GM12878 (cell line): ENCODE measurements at regions not wholly inside any gene's neighbourhood (a gene's known extent, or its start where the extent isn't known, plus 50 kb on each side); places are given as distances from the start of the nearest gene placed in this dataset.

Experiments
- EP300 ChIP-seq, 2 experiments: fragments of 150-350 bp in 1 of 2; IDR thresholded peaks; 2 replicates each; pipeline ENCODE4 v1.6.1; 2011 to 2012; ENCODE audit warnings: low read depth in 2 of 2, low read length in 2 of 2, borderline replicate concordance in 1 of 2, improper control_type of control experiment in 1 of 2, inconsistent platforms in 1 of 2; ENCODE audit not compliant: control insufficient read depth in 1 of 2
- KLF5 ChIP-seq: fragments of 450-650 bp; IDR thresholded peaks from 2 replicates; pipeline ENCODE4 v1.6.1; 2014; ENCODE audit warnings: mild to moderate bottlenecking; ENCODE audit not compliant: partially characterized antibody
- LARP7 ChIP-seq: fragments of 450-650 bp; IDR thresholded peaks from 2 replicates; pipeline ENCODE4 v1.6.1; 2017; ENCODE audit warnings: mild to moderate bottlenecking
- MEF2B ChIP-seq: fragments of 450-650 bp; IDR thresholded peaks from 2 replicates; pipeline ENCODE4 v1.6.1; 2018; ENCODE audit warnings: mild to moderate bottlenecking, moderate library complexity; ENCODE audit not compliant: partially characterized antibody, poor library complexity, severe bottlenecking
- MLLT1 ChIP-seq: fragments of 450-650 bp; IDR thresholded peaks from 2 replicates; pipeline ENCODE4 v1.6.1; 2016; ENCODE audit warnings: mild to moderate bottlenecking
- MYC ChIP-seq: IDR thresholded peaks from 2 replicates; pipeline ENCODE4 v1.6.1; 2011; ENCODE audit warnings: mild to moderate bottlenecking, low read length, moderate library complexity, inconsistent platforms; ENCODE audit not compliant: insufficient read depth, insufficient replicate concordance, insufficient read length, severe bottlenecking
- RCOR1 ChIP-seq: conservative IDR thresholded peaks from 2 replicates; pipeline ENCODE4 v1.6.1; 2012; ENCODE audit warnings: low read depth, low read length, improper control_type of control experiment
- ZBED1 ChIP-seq: IDR thresholded peaks from 2 replicates; pipeline ENCODE4 v1.6.1; 2016; ENCODE audit warnings: borderline replicate concordance
- TF ChIP-seq, protein P1 (sequence below): fragments of 150-350 bp; IDR thresholded peaks from 2 replicates; pipeline ENCODE4 v1.6.1; 2014; ENCODE audit warnings: mild to moderate bottlenecking, low read depth, low read length
- TF ChIP-seq, protein P2 (sequence below): IDR thresholded peaks from 2 replicates; pipeline ENCODE4 v1.6.1; 2012; ENCODE audit warnings: low read depth, low read length, improper control_type of control experiment

DNA sequence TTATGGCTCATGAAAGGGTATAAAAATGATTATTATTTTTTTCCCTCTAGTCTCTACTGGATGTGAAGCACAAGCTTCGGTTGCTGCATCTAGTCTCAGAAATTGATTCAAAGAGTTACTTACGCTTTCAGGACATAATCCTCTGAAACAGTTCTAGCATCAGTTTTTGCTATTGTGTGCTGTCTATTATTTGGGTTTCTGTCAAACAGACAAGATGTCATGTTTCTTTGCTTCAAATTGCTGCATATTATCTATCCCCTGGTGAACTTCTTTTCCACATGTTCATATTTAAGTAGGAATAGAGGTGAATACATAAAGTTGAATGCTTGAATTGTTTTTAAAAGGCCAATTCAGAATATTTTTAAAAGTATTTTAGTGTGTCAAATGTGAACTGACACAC, 161.6 kb upstream of the GBE1 start (continued):
- TF ChIP-seq, protein P1, sequence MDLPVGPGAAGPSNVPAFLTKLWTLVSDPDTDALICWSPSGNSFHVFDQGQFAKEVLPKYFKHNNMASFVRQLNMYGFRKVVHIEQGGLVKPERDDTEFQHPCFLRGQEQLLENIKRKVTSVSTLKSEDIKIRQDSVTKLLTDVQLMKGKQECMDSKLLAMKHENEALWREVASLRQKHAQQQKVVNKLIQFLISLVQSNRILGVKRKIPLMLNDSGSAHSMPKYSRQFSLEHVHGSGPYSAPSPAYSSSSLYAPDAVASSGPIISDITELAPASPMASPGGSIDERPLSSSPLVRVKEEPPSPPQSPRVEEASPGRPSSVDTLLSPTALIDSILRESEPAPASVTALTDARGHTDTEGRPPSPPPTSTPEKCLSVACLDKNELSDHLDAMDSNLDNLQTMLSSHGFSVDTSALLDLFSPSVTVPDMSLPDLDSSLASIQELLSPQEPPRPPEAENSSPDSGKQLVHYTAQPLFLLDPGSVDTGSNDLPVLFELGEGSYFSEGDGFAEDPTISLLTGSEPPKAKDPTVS, result no peak
- TF ChIP-seq ZBED1, result no peak
- TF ChIP-seq, protein P2, sequence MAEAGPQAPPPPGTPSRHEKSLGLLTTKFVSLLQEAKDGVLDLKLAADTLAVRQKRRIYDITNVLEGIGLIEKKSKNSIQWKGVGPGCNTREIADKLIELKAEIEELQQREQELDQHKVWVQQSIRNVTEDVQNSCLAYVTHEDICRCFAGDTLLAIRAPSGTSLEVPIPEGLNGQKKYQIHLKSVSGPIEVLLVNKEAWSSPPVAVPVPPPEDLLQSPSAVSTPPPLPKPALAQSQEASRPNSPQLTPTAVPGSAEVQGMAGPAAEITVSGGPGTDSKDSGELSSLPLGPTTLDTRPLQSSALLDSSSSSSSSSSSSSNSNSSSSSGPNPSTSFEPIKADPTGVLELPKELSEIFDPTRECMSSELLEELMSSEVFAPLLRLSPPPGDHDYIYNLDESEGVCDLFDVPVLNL, result no peak
- TF ChIP-seq MLLT1, result no peak
- no peak for TF ChIP-seq LARP7
- no peak for TF ChIP-seq RCOR1
- TF ChIP-seq MEF2B, result no peak
- TF ChIP-seq KLF5, result no peak
- TF ChIP-seq MYC, result no peak
- no peak for TF ChIP-seq EP300 (IDR thresholded peaks at IDR 0.05; ENCODE audit: borderline replicate concordance in 1 of 2, control insufficient read depth in 1 of 2, low read depth in 2 of 2, low read length in 2 of 2)
